SK-N-SH treated with all-trans-retinoic acid at 6 μM for 48 hours (cell line): ENCODE measurements at regions not wholly inside any gene's neighbourhood (a gene's known extent, or its start where the extent isn't known, plus 50 kb on each side); places are given as distances from the start of the nearest gene placed in this dataset.

Source experiments
- ATAC-seq: fragments of 200-7000 bp; cut with Tn5 transposase; 3 replicates; pipeline ENCODE4 v1.9.1; 2020; ENCODE audit warnings: mild to moderate bottlenecking, moderate library complexity
- ARNTL ChIP-seq: fragments of 450-650 bp; formaldehyde crosslinking; IDR thresholded peaks from 2 replicates; pipeline ENCODE4 v1.5.0; 2020; ENCODE audit warnings: low read depth, mild to moderate bottlenecking, moderate library complexity, borderline replicate concordance
- BACH2 ChIP-seq: fragments of 250-450 bp; sonication (Bioruptor Pico); IDR thresholded peaks from 2 replicates; pipeline ENCODE4 v1.9.0; 2021; ENCODE audit warnings: mild to moderate bottlenecking, borderline replicate concordance
- CSDC2 ChIP-seq: fragments of 250-450 bp; sonication (Bioruptor Pico); IDR thresholded peaks from 2 replicates; pipeline ENCODE4 v1.5.0; 2020; ENCODE audit warnings: mild to moderate bottlenecking, moderate library complexity
- ESRRG ChIP-seq: fragments of 250-450 bp; sonication (Bioruptor Pico); IDR thresholded peaks from 2 replicates; pipeline ENCODE4 v1.6.1; 2021; ENCODE audit warnings: mild to moderate bottlenecking
- GLIS3 ChIP-seq: fragments of 250-450 bp; sonication (Bioruptor Pico); IDR thresholded peaks from 2 replicates; pipeline ENCODE4 v1.5.0; 2020; ENCODE audit warnings: mild to moderate bottlenecking, moderate library complexity
- ISL1 ChIP-seq: fragments of 250-450 bp; sonication (Bioruptor Pico); IDR thresholded peaks from 2 replicates; pipeline ENCODE4 v2.1.2; 2022; ENCODE audit warnings: mild to moderate bottlenecking, moderate library complexity
- OSR1 ChIP-seq: fragments of 250-450 bp; sonication (Bioruptor Pico); IDR thresholded peaks from 2 replicates; pipeline ENCODE4 v1.8.0; 2022; ENCODE audit warnings: moderate library complexity, mild to moderate bottlenecking, inconsistent platforms
- PPARA ChIP-seq: fragments of 250-450 bp; sonication (Bioruptor Pico); IDR thresholded peaks from 2 replicates; pipeline ENCODE4 v1.5.0; 2020; ENCODE audit warnings: mild to moderate bottlenecking, borderline replicate concordance
- RARB ChIP-seq: fragments of 250-450 bp; sonication (Bioruptor Pico); IDR thresholded peaks from 2 replicates; pipeline ENCODE4 v1.8.0; 2021; ENCODE audit warnings: mild to moderate bottlenecking, moderate library complexity
- SNAI2 ChIP-seq: fragments of 250-450 bp; sonication (Bioruptor Pico); IDR thresholded peaks from 2 replicates; pipeline ENCODE4 v1.5.0; 2020; ENCODE audit warnings: mild to moderate bottlenecking, moderate library complexity
- TCF4 ChIP-seq: fragments of 250-450 bp; sonication (Bioruptor Pico); IDR thresholded peaks from 2 replicates; pipeline ENCODE4 v1.8.0; 2021; ENCODE audit warnings: mild to moderate bottlenecking, moderate library complexity, borderline replicate concordance
- TOX ChIP-seq: fragments of 250-450 bp; sonication (Bioruptor Pico); IDR thresholded peaks from 2 replicates; pipeline ENCODE4 v1.8.0; 2021; ENCODE audit warnings: mild to moderate bottlenecking, moderate library complexity, borderline replicate concordance
- ZC3H10 ChIP-seq: fragments of 250-450 bp; sonication (Bioruptor Pico); IDR thresholded peaks from 2 replicates; pipeline ENCODE4 v1.5.1; 2021; ENCODE audit warnings: mild to moderate bottlenecking, moderate library complexity
- ZFP30 ChIP-seq: fragments of 450-650 bp; formaldehyde crosslinking; IDR thresholded peaks from 2 replicates; pipeline ENCODE4 v1.5.0; 2022; ENCODE audit warnings: mild to moderate bottlenecking, moderate library complexity
- ZNF565 ChIP-seq: fragments of 450-650 bp; formaldehyde crosslinking; conservative IDR thresholded peaks from 2 replicates; pipeline ENCODE4 v1.5.0; 2020; ENCODE audit warnings: low read depth, mild to moderate bottlenecking, moderate library complexity
- ZNF70 ChIP-seq: fragments of 450-650 bp; formaldehyde crosslinking; IDR thresholded peaks from 2 replicates; pipeline ENCODE4 v1.5.0; 2020; ENCODE audit warnings: mild to moderate bottlenecking, moderate library complexity
- ZNF8 ChIP-seq: fragments of 450-650 bp; formaldehyde crosslinking; IDR thresholded peaks from 2 replicates; pipeline ENCODE4 v1.5.0; 2020; ENCODE audit warnings: mild to moderate bottlenecking, moderate library complexity
- TF ChIP-seq, protein P1 (sequence below): fragments of 250-450 bp; sonication (Bioruptor Pico); IDR thresholded peaks from 2 replicates; pipeline ENCODE4 v1.5.0; 2020; ENCODE audit warnings: mild to moderate bottlenecking, moderate library complexity
- TF ChIP-seq, protein P2 (sequence below): fragments of 250-450 bp; sonication (Bioruptor Pico); IDR thresholded peaks from 2 replicates; pipeline ENCODE4 v1.5.1; 2020; ENCODE audit warnings: low read depth, mild to moderate bottlenecking, moderate library complexity
- TF ChIP-seq, protein P3 (sequence below): fragments of 250-450 bp; sonication (Bioruptor Pico); IDR thresholded peaks from 2 replicates; pipeline ENCODE4 v1.8.0; 2021; ENCODE audit warnings: low read depth, mild to moderate bottlenecking, moderate library complexity, borderline replicate concordance
- TF ChIP-seq, protein P4 (sequence below): fragments of 250-450 bp; sonication (Bioruptor Pico); IDR thresholded peaks from 2 replicates; pipeline ENCODE4 v1.5.1; 2021; ENCODE audit warnings: mild to moderate bottlenecking, moderate library complexity
- TF ChIP-seq, protein P5 (sequence below): fragments of 250-450 bp; sonication (Bioruptor Pico); IDR thresholded peaks from 2 replicates; pipeline ENCODE4 v1.8.0; 2020; ENCODE audit warnings: mild to moderate bottlenecking, moderate library complexity, borderline replicate concordance

DNA sequence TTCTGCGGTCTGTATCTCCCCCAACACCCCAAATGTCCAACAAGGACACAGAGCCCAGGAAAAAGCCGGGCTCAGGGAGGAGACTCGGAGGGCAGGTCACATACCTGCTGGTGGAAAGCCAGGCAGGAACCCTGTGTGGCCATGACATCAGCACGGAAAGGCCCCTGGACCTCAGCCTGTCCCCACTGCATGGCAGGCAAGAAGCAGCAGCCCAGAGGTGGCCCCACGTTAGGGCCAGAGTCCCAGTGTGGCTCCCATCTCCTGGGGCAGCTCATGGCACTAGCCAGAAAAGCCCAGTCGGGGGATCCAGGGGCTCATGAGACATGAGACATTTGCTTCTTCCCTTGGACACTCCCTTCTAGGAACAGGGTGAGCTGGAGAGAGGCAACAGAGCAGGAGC is 258.7 kb downstream of the DLL1 start:
- no peak for ATAC-seq
- TF ChIP-seq ARNTL (CRISPR knock-in tag) (no peak), BACH2 (CRISPR knock-in tag) (no peak), GLIS3 (CRISPR knock-in tag) (no peak), ZNF70 (CRISPR knock-in tag) (no peak), SNAI2 (no peak), TOX (CRISPR knock-in tag) (no peak), TCF4 (CRISPR knock-in tag) (no peak), ZNF565 (CRISPR knock-in tag) (no peak), OSR1 (CRISPR knock-in tag) (no peak)
- TF ChIP-seq, protein P1, sequence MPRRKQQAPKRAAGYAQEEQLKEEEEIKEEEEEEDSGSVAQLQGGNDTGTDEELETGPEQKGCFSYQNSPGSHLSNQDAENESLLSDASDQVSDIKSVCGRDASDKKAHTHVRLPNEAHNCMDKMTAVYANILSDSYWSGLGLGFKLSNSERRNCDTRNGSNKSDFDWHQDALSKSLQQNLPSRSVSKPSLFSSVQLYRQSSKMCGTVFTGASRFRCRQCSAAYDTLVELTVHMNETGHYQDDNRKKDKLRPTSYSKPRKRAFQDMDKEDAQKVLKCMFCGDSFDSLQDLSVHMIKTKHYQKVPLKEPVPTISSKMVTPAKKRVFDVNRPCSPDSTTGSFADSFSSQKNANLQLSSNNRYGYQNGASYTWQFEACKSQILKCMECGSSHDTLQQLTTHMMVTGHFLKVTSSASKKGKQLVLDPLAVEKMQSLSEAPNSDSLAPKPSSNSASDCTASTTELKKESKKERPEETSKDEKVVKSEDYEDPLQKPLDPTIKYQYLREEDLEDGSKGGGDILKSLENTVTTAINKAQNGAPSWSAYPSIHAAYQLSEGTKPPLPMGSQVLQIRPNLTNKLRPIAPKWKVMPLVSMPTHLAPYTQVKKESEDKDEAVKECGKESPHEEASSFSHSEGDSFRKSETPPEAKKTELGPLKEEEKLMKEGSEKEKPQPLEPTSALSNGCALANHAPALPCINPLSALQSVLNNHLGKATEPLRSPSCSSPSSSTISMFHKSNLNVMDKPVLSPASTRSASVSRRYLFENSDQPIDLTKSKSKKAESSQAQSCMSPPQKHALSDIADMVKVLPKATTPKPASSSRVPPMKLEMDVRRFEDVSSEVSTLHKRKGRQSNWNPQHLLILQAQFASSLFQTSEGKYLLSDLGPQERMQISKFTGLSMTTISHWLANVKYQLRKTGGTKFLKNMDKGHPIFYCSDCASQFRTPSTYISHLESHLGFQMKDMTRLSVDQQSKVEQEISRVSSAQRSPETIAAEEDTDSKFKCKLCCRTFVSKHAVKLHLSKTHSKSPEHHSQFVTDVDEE (CRISPR knock-in tag), result no peak
- TF ChIP-seq, protein P2, sequence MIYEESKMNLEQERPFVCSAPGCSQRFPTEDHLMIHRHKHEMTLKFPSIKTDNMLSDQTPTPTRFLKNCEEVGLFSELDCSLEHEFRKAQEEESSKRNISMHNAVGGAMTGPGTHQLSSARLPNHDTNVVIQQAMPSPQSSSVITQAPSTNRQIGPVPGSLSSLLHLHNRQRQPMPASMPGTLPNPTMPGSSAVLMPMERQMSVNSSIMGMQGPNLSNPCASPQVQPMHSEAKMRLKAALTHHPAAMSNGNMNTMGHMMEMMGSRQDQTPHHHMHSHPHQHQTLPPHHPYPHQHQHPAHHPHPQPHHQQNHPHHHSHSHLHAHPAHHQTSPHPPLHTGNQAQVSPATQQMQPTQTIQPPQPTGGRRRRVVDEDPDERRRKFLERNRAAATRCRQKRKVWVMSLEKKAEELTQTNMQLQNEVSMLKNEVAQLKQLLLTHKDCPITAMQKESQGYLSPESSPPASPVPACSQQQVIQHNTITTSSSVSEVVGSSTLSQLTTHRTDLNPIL, result no peak

DNA sequence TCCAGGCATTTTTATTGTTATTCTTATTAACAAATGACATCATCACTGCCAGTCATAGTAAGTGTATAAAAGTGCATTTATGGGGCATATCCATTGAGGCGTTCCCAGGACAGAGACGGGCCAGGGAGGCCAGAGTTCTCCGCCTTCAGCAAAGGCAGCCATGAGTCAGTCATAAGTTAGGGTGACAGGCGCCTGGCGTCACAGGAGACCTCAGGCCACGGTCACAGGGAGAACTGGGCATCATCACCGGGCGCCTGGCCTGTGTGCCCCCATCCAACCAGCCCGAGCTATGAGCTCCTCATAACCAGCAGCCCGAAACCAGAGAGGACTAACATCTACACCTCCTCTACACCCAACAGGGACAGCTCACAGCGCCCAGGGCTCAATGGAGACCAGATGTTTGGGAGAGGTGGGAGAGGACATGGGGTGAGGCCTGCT is 259.2 kb downstream of the DLL1 start:
- TF ChIP-seq SNAI2 (no peak), PPARA (no peak), ZNF70 (CRISPR knock-in tag) (no peak), ISL1 (CRISPR knock-in tag) (no peak), ZFP30 (CRISPR knock-in tag) (no peak), ZC3H10 (CRISPR knock-in tag) (no peak), CSDC2 (CRISPR knock-in tag) (no peak), RARB (CRISPR knock-in tag) (no peak), GLIS3 (CRISPR knock-in tag) (no peak)
- TF ChIP-seq, protein P1 (CRISPR knock-in tag), result no peak
- TF ChIP-seq, protein P3, sequence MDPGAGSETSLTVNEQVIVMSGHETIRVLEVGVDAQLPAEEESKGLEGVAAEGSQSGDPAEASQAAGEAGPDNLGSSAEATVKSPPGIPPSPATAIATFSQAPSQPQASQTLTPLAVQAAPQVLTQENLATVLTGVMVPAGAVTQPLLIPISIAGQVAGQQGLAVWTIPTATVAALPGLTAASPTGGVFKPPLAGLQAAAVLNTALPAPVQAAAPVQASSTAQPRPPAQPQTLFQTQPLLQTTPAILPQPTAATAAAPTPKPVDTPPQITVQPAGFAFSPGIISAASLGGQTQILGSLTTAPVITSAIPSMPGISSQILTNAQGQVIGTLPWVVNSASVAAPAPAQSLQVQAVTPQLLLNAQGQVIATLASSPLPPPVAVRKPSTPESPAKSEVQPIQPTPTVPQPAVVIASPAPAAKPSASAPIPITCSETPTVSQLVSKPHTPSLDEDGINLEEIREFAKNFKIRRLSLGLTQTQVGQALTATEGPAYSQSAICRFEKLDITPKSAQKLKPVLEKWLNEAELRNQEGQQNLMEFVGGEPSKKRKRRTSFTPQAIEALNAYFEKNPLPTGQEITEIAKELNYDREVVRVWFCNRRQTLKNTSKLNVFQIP (CRISPR knock-in tag), result no peak
- TF ChIP-seq, protein P4, sequence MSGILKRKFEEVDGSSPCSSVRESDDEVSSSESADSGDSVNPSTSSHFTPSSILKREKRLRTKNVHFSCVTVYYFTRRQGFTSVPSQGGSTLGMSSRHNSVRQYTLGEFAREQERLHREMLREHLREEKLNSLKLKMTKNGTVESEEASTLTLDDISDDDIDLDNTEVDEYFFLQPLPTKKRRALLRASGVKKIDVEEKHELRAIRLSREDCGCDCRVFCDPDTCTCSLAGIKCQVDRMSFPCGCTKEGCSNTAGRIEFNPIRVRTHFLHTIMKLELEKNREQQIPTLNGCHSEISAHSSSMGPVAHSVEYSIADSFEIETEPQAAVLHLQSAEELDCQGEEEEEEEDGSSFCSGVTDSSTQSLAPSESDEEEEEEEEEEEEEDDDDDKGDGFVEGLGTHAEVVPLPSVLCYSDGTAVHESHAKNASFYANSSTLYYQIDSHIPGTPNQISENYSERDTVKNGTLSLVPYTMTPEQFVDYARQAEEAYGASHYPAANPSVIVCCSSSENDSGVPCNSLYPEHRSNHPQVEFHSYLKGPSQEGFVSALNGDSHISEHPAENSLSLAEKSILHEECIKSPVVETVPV (CRISPR knock-in tag), result no peak
- ATAC-seq, result no peak

DNA sequence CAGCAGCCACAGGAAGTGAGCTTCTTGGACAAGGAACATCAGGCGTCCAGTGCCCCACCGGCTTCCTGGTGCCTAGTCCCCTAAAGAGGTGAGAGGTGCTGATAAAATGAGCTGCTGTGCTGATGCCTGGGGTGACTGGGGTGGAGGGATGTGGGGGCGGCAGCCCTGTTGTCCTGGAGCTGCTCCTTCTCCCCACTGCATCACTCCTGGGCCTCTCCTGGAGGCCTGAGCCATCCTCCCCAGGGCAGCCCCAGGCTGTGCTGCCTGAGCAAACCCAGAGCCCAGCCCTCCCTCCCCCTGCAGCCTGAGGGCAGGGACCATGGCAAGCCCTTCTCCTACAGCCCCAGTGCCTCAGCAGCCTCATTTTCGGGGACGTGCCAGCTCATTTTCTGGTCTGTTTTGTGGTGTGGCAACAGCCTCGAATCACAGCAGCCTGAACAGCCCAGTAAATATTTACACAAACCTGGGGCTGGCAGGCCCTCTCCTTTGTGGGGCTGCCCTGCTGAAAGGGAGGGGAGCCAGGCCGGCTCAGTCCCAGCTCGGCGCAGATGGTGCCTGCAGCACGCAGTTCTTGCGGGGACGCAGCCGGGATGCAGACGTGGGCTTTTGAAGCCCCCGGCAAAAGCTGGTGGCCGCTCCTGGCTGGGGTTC is 259.9 kb downstream of the DLL1 start:
- ATAC-seq, result no peak
- TF ChIP-seq, protein P5, sequence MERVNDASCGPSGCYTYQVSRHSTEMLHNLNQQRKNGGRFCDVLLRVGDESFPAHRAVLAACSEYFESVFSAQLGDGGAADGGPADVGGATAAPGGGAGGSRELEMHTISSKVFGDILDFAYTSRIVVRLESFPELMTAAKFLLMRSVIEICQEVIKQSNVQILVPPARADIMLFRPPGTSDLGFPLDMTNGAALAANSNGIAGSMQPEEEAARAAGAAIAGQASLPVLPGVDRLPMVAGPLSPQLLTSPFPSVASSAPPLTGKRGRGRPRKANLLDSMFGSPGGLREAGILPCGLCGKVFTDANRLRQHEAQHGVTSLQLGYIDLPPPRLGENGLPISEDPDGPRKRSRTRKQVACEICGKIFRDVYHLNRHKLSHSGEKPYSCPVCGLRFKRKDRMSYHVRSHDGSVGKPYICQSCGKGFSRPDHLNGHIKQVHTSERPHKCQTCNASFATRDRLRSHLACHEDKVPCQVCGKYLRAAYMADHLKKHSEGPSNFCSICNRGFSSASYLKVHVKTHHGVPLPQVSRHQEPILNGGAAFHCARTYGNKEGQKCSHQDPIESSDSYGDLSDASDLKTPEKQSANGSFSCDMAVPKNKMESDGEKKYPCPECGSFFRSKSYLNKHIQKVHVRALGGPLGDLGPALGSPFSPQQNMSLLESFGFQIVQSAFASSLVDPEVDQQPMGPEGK, result no peak
- TF ChIP-seq ZFP30 (CRISPR knock-in tag) (no peak), ZNF8 (CRISPR knock-in tag) (no peak), ISL1 (CRISPR knock-in tag) (no peak), OSR1 (CRISPR knock-in tag) (no peak), ARNTL (CRISPR knock-in tag) (no peak), SNAI2 (no peak), PPARA (no peak), RARB (CRISPR knock-in tag) (no peak), ESRRG (CRISPR knock-in tag) (no peak), ZC3H10 (CRISPR knock-in tag) (no peak)
- TF ChIP-seq, protein P2, result no peak
- TF ChIP-seq, protein P4 (CRISPR knock-in tag), result no peak
